AG04450 (cell line): ENCODE measurements at regions not wholly inside any gene's neighbourhood (a gene's known extent, or its start where the extent isn't known, plus 50 kb on each side); places are given as distances from the start of the nearest gene placed in this dataset.

Experiments used
- CTCF ChIA-PET: fragments of 300-600, 350-600 bp; formaldehyde crosslinking; extraction: SDS; loops from one replicate; lab custom pipeline; 2022; ENCODE audit warnings: antibody characterized with exemption, inconsistent platforms; lab: Charles Lee
- POLR2A ChIA-PET: fragments of 350-600 bp; formaldehyde crosslinking; extraction: SDS; loops from one replicate; lab custom pipeline; 2021; ENCODE audit warnings: antibody characterized with exemption, inconsistent platforms; lab: Yijun Ruan, JAX
- DNase-seq: peaks from one replicate; pipeline ENCODE4 v3.0.0-alpha.2; 2011; ENCODE audit warnings: low read depth, low spot score
- H3K27ac ChIP-seq: one replicate; pipeline ENCODE4 v1.5.1; 2012; ENCODE audit warnings: low read depth, low read length, control low read depth
- H3K27me3 ChIP-seq: one replicate; pipeline ENCODE4 v1.6.0; 2012; ENCODE audit warnings: low read length; ENCODE audit not compliant: control insufficient read depth, insufficient read depth
- H3K4me3 ChIP-seq: 2 replicates; pipeline ENCODE4 v1.5.1; 2011; ENCODE audit warnings: mild to moderate bottlenecking, low read depth, low read length, control low read depth
- H3K9me3 ChIP-seq: 2 replicates; pipeline ENCODE4 v1.5.1; 2012; ENCODE audit warnings: low read length; ENCODE audit not compliant: control insufficient read depth, insufficient read depth
- CTCF ChIP-seq: IDR thresholded peaks from 2 replicates; pipeline ENCODE4 v1.5.1; 2011; ENCODE audit warnings: low read depth, low read length, control low read depth, inconsistent platforms

- H3K9me3 ChIP-seq = no peaks in the 10 kb centered on the region
- no peak overlapping the region for H3K27ac ChIP-seq
- POLR2A ChIA-PET = no interaction called here
- no peak overlapping the region for H3K4me3 ChIP-seq
- H3K27me3 ChIP-seq = peaks cover 9% of the 10 kb centered on the region
- TF ChIP-seq CTCF = no peak
- no peak for DNase-seq
- CTCF ChIA-PET = no interaction called here
Measured at GRCh38 chr1:29467989-29468900, 231.9 kb downstream of the PTPRU start.

GRCh38 chr1:29466258-29466657, 229.9 kb downstream of the PTPRU start:
- DNase-seq = no peak
- Histone ChIP-seq H3K9me3 (no peaks in the 10 kb centered on the region), H3K27ac (no peak overlapping the region), H3K27me3 (peaks cover 6% of the 10 kb centered on the region), H3K4me3 (no peak overlapping the region)
- CTCF ChIA-PET = no interaction called here
- TF ChIP-seq CTCF = no peak
- POLR2A ChIA-PET = no interaction called here

GRCh38 chr1:29465755-29466154, 229.4 kb downstream of the PTPRU start:
- ChIA-PET CTCF (no interaction called here), POLR2A (no interaction called here)
- no peak for TF ChIP-seq CTCF
- Histone ChIP-seq H3K4me3 (no peak overlapping the region), H3K27ac (no peak overlapping the region), H3K27me3 (peaks cover 6% of the 10 kb centered on the region), H3K9me3 (no peaks in the 10 kb centered on the region)
- peak; percentile 4 for DNase-seq

GRCh38 chr1:29462096-29462495, 225.8 kb downstream of the PTPRU start:
- DNase-seq = no peak
- no peak overlapping the region for H3K4me3 ChIP-seq
- ChIA-PET POLR2A (no interaction called here), CTCF (no interaction called here)
- H3K27me3 ChIP-seq = peaks cover 2% of the 10 kb centered on the region
- no peak overlapping the region for H3K27ac ChIP-seq
- no peaks in the 10 kb centered on the region for H3K9me3 ChIP-seq
- no peak for TF ChIP-seq CTCF

- CTCF ChIA-PET = no interaction called here
- Histone ChIP-seq H3K27ac (no peak overlapping the region), H3K4me3 (no peak overlapping the region), H3K9me3 (no peaks in the 10 kb centered on the region), H3K27me3 (peaks cover 3% of the 10 kb centered on the region)
- POLR2A ChIA-PET = no interaction called here
- no peak for TF ChIP-seq CTCF
- no peak for DNase-seq
Measured at GRCh38 chr1:29461115-29461739, 224.9 kb downstream of the PTPRU start.
